ENCODE measurements at regions not wholly inside any gene's neighbourhood (a gene's known extent, or its start where the extent isn't known, plus 50 kb on each side); places are given as distances from the start of the nearest gene placed in this dataset.

GRCh38 chr1:30819244-30819571 lies 61.6 kb upstream of the LAPTM5 start:
- DNase-seq (no peak), ATAC-seq (ENCODE audit: low read depth in 2 of 2) (no peak)
- Mint-ChIP-seq H3K36me3 (peaks cover 0 to 9% of the 10 kb centered on the region in 2 donors), H3K4me1 (peaks cover 14 to 15% (median 14%) of the 10 kb centered on the region in 3 donors), H3K27me3 (peaks cover 57 to 67% (median 65%) of the 10 kb centered on the region in 3 donors), H3K9me3 (peaks cover 0 to 3% (median 0%) of the 10 kb centered on the region in 7 donors), H3K27ac (no peak overlapping the region), H3K4me3 (no peak overlapping the region)

GRCh38 chr1:30818568-30819243 lies 61.1 kb upstream of the LAPTM5 start:
- Mint-ChIP-seq H3K4me1 (peaks cover 9 to 10% (median 9%) of the 10 kb centered on the region in 3 donors), H3K27ac (no peak overlapping the region), H3K9me3 (peaks cover 0 to 3% (median 0%) of the 10 kb centered on the region in 7 donors), H3K27me3 (peaks cover 52 to 62% (median 60%) of the 10 kb centered on the region in 3 donors), H3K4me3 (no peak overlapping the region), H3K36me3 (peaks cover 0 to 9% of the 10 kb centered on the region in 2 donors)
- ATAC-seq (ENCODE audit: low read depth in 2 of 2) (no peak), DNase-seq (no peak)

- Mint-ChIP-seq H3K27me3 (peaks cover 40 to 59% (median 51%) of the 10 kb centered on the region in 3 donors), H3K4me3 (no peak overlapping the region), H3K9me3 (peaks cover 0 to 3% (median 0%) of the 10 kb centered on the region in 7 donors), H3K27ac (no peak overlapping the region), H3K4me1 (peaks cover 0 to 4% (median 0%) of the 10 kb centered on the region in 3 donors), H3K36me3 (no peaks in the 10 kb centered on the region)
- no peak for ATAC-seq (ENCODE audit: low read depth in 2 of 2)
- DNase-seq, result no peak
These were observed 60.0 kb upstream of the LAPTM5 start for GRCh38 chr1:30817548-30817947.

- DNase-seq (no peak), ATAC-seq (ENCODE audit: low read depth in 2 of 2) (no peak)
- H3K9me3 Mint-ChIP-seq, result peaks cover 0 to 3% (median 0%) of the 10 kb centered on the region in 7 donors
- H3K4me3 Mint-ChIP-seq, result no peak overlapping the region
- peaks cover 0 to 4% (median 0%) of the 10 kb centered on the region in 3 donors for H3K4me1 Mint-ChIP-seq
- peak overlapping the region in 1 of 6 donors; percentile 18 for H3K27ac Mint-ChIP-seq
- peaks cover 38 to 59% (median 49%) of the 10 kb centered on the region in 3 donors for H3K27me3 Mint-ChIP-seq
- H3K36me3 Mint-ChIP-seq, result no peaks in the 10 kb centered on the region
These were observed 59.5 kb upstream of the LAPTM5 start for GRCh38 chr1:30817077-30817438.

GRCh38 chr1:30816211-30817076 lies 58.9 kb upstream of the LAPTM5 start:
- no peak overlapping the region for H3K27ac Mint-ChIP-seq
- H3K4me1 Mint-ChIP-seq, result peaks cover 0 to 4% (median 0%) of the 10 kb centered on the region in 3 donors
- peaks cover 0 to 3% (median 0%) of the 10 kb centered on the region in 7 donors for H3K9me3 Mint-ChIP-seq
- no peak for DNase-seq
- peaks cover 32 to 56% (median 43%) of the 10 kb centered on the region in 3 donors for H3K27me3 Mint-ChIP-seq
- no peaks in the 10 kb centered on the region for H3K36me3 Mint-ChIP-seq
- ATAC-seq (ENCODE audit: low read depth in 2 of 2), result no peak
- no peak overlapping the region for H3K4me3 Mint-ChIP-seq

GRCh38 chr1:30815556-30815955 lies 58.0 kb upstream of the LAPTM5 start:
- H3K27ac Mint-ChIP-seq, result no peak overlapping the region
- H3K4me3 Mint-ChIP-seq, result no peak overlapping the region
- H3K36me3 Mint-ChIP-seq, result no peaks in the 10 kb centered on the region
- peaks cover 34 to 56% (median 41%) of the 10 kb centered on the region in 3 donors for H3K27me3 Mint-ChIP-seq
- DNase-seq (no peak), ATAC-seq (ENCODE audit: low read depth in 2 of 2) (no peak)
- H3K9me3 Mint-ChIP-seq, result peaks cover 0 to 3% (median 0%) of the 10 kb centered on the region in 7 donors
- peaks cover 0 to 4% (median 0%) of the 10 kb centered on the region in 3 donors for H3K4me1 Mint-ChIP-seq

- no peak overlapping the region for H3K4me3 Mint-ChIP-seq
- H3K27me3 Mint-ChIP-seq, result peaks cover 46 to 55% (median 48%) of the 10 kb centered on the region in 3 donors
- H3K4me1 Mint-ChIP-seq, result peaks cover 0 to 4% (median 0%) of the 10 kb centered on the region in 3 donors
- DNase-seq (no peak), ATAC-seq (ENCODE audit: low read depth in 2 of 2) (no peak)
- H3K36me3 Mint-ChIP-seq, result no peaks in the 10 kb centered on the region
- no peak overlapping the region for H3K27ac Mint-ChIP-seq
- peaks cover 0 to 2% (median 0%) of the 10 kb centered on the region in 7 donors for H3K9me3 Mint-ChIP-seq
These were observed 56.7 kb upstream of the LAPTM5 start for GRCh38 chr1:30814292-30814691.

GRCh38 chr1:30812076-30812475 lies 54.5 kb upstream of the LAPTM5 start:
- DNase-seq (no peak), ATAC-seq (ENCODE audit: low read depth in 2 of 2) (no peak)
- Mint-ChIP-seq H3K27ac (no peak overlapping the region), H3K27me3 (peaks cover 38 to 48% (median 45%) of the 10 kb centered on the region in 3 donors), H3K36me3 (no peaks in the 10 kb centered on the region), H3K9me3 (peaks cover 0 to 2% (median 0%) of the 10 kb centered on the region in 7 donors), H3K4me1 (peaks cover 4 to 11% (median 9%) of the 10 kb centered on the region in 3 donors), H3K4me3 (no peak overlapping the region)

- no peak for ATAC-seq (ENCODE audit: low read depth in 2 of 2)
- no peaks in the 10 kb centered on the region for H3K36me3 Mint-ChIP-seq
- peaks cover 0 to 2% (median 0%) of the 10 kb centered on the region in 7 donors for H3K9me3 Mint-ChIP-seq
- peaks cover 33 to 43% (median 42%) of the 10 kb centered on the region in 3 donors for H3K27me3 Mint-ChIP-seq
- peaks cover 5 to 17% (median 12%) of the 10 kb centered on the region in 3 donors for H3K4me1 Mint-ChIP-seq
- no peak for DNase-seq
- no peak overlapping the region for H3K27ac Mint-ChIP-seq
- H3K4me3 Mint-ChIP-seq, result no peak overlapping the region
These were observed 53.6 kb upstream of the LAPTM5 start for GRCh38 chr1:30811187-30811586.

- H3K27me3 Mint-ChIP-seq, result peaks cover 39 to 48% (median 48%) of the 10 kb centered on the region in 3 donors
- ATAC-seq (ENCODE audit: low read depth in 2 of 2) (no peak), DNase-seq (no peak)
- no peak overlapping the region for H3K27ac Mint-ChIP-seq
- H3K4me3 Mint-ChIP-seq, result no peak overlapping the region
- peaks cover 0 to 2% (median 0%) of the 10 kb centered on the region in 7 donors for H3K9me3 Mint-ChIP-seq
- peaks cover 5 to 19% (median 16%) of the 10 kb centered on the region in 3 donors for H3K4me1 Mint-ChIP-seq
- H3K36me3 Mint-ChIP-seq, result no peaks in the 10 kb centered on the region
These were observed 53.0 kb upstream of the LAPTM5 start for GRCh38 chr1:30810416-30811080.

GRCh38 chr1:30809514-30810263 lies 52.1 kb upstream of the LAPTM5 start:
- no peak for DNase-seq
- no peak for ATAC-seq (ENCODE audit: low read depth in 2 of 2)
- Mint-ChIP-seq H3K27me3 (peaks cover 48 to 57% (median 53%) of the 10 kb centered on the region in 3 donors), H3K4me1 (peaks cover 5 to 20% (median 19%) of the 10 kb centered on the region in 3 donors), H3K4me3 (no peak overlapping the region), H3K27ac (no peak overlapping the region), H3K9me3 (peaks cover 0 to 2% (median 0%) of the 10 kb centered on the region in 7 donors), H3K36me3 (no peaks in the 10 kb centered on the region)

GRCh38 chr1:30808067-30808662 lies 50.6 kb upstream of the LAPTM5 start:
- Mint-ChIP-seq H3K36me3 (no peaks in the 10 kb centered on the region), H3K27ac (no peak overlapping the region), H3K4me1 (peaks cover 5 to 22% (median 21%) of the 10 kb centered on the region in 3 donors), H3K27me3 (peaks cover 60 to 68% (median 63%) of the 10 kb centered on the region in 3 donors), H3K9me3 (peaks cover 0 to 2% (median 0%) of the 10 kb centered on the region in 7 donors), H3K4me3 (peak overlapping the region in 1 of 8 donors; percentile 64)
- no peak for DNase-seq
- ATAC-seq (ENCODE audit: low read depth in 2 of 2), result no peak

All from naive B cell (primary cell).